ENCODE measurements at regions not wholly inside any gene's neighbourhood (a gene's known extent, or its start where the extent isn't known, plus 50 kb on each side); places are given as distances from the start of the nearest gene placed in this dataset.
A peak's percentile ranks its signal among the peaks of the same experiment; 100 is the strongest.
"Not testable (repeated sequence)": the region's sequence is repeated elsewhere in the genome, so short reads cannot be mapped to it uniquely, and the experiment has no call there.

- not testable (repeated sequence) for ATAC-seq
Measured at GRCh38 chrX:123788193-123788592, 55.3 kb upstream of the THOC2 start.

GRCh38 chrX:123788744-123789143, 55.9 kb upstream of the THOC2 start:
- ATAC-seq: no peak
- TF ChIP-seq PPARA (CRISPR knock-in tag; IDR thresholded peaks at IDR 0.05; ENCODE audit: borderline replicate concordance) (no peak), ZFP30 (CRISPR knock-in tag; IDR thresholded peaks at IDR 0.05) (no peak), GLIS3 (CRISPR knock-in tag; IDR thresholded peaks at IDR 0.05) (no peak), BACH2 (CRISPR knock-in tag; IDR thresholded peaks at IDR 0.05; ENCODE audit: borderline replicate concordance) (no peak), POU6F1 (CRISPR knock-in tag; IDR thresholded peaks at IDR 0.05; ENCODE audit: borderline replicate concordance, low read depth) (no peak), TSHZ2 (CRISPR knock-in tag; IDR thresholded peaks at IDR 0.05) (no peak), ZNF8 (CRISPR knock-in tag; IDR thresholded peaks at IDR 0.05) (no peak), CSDC2 (CRISPR knock-in tag; IDR thresholded peaks at IDR 0.05) (no peak), ISL1 (CRISPR knock-in tag; IDR thresholded peaks at IDR 0.05) (no peak), SNAI2 (CRISPR knock-in tag; IDR thresholded peaks at IDR 0.05) (no peak)

GRCh38 chrX:123797543-123798447, 62.1 kb upstream of the XIAP start:
- peak; percentile 30; the same call in 2 of the 3 replicates for ATAC-seq
- no peak for TF ChIP-seq ESRRG (CRISPR knock-in tag; IDR thresholded peaks at IDR 0.05)
- TF ChIP-seq ARNTL (CRISPR knock-in tag; IDR thresholded peaks at IDR 0.05; ENCODE audit: borderline replicate concordance, low read depth): no peak

GRCh38 chrX:123798706-123799430, 61.0 kb upstream of the XIAP start:
- ATAC-seq: not testable (repeated sequence)

- TF ChIP-seq CREB5 (CRISPR knock-in tag; IDR thresholded peaks at IDR 0.05; ENCODE audit: low read depth): no peak
- no peak for TF ChIP-seq ISL1 (CRISPR knock-in tag; IDR thresholded peaks at IDR 0.05)
- no peak for TF ChIP-seq TCF4 (CRISPR knock-in tag; IDR thresholded peaks at IDR 0.05; ENCODE audit: borderline replicate concordance)
- no peak for TF ChIP-seq ESRRG (CRISPR knock-in tag; IDR thresholded peaks at IDR 0.05)
- TF ChIP-seq BACH2 (CRISPR knock-in tag; IDR thresholded peaks at IDR 0.05; ENCODE audit: borderline replicate concordance): no peak
Measured at GRCh38 chrX:123801901-123802300, 58.0 kb upstream of the XIAP start.

GRCh38 chrX:123803331-123803983, 56.4 kb upstream of the XIAP start:
- TF ChIP-seq TSHZ2 (CRISPR knock-in tag; IDR thresholded peaks at IDR 0.05) (no peak), POU6F1 (CRISPR knock-in tag; IDR thresholded peaks at IDR 0.05; ENCODE audit: borderline replicate concordance, low read depth) (no peak), ZC3H10 (CRISPR knock-in tag; IDR thresholded peaks at IDR 0.05) (no peak), ISL1 (CRISPR knock-in tag; IDR thresholded peaks at IDR 0.05) (peak; percentile 51; the same call in 1 of the 2 replicates), ZFP30 (CRISPR knock-in tag; IDR thresholded peaks at IDR 0.05) (no peak)
- peak; percentile 77 for ATAC-seq

More at GRCh38 chrX:123801901-123802300, 58.0 kb upstream of the XIAP start:
- no peak for ATAC-seq

- not testable (repeated sequence) for ATAC-seq
Measured at GRCh38 chrX:123803984-123804365, 55.9 kb upstream of the XIAP start.

Measured in SK-N-SH treated with all-trans-retinoic acid at 6 μM for 48 hours (cell line).